SK-MEL-5 (cell line): ENCODE measurements at regions not wholly inside any gene's neighbourhood (a gene's known extent, or its start where the extent isn't known, plus 50 kb on each side); places are given as distances from the start of the nearest gene placed in this dataset.

Experiments
- DNase-seq: peaks from one replicate; pipeline ENCODE4 v3.0.0-alpha.2; 2016; ENCODE audit warnings: low read depth, low spot score
- in situ Hi-C: cut with HindIII; loops from 2 replicates; pipeline ENCODE4 v1.10.0; 2016; ENCODE audit warnings: low sequenced_read_pairs, high pct_unique_total_duplicates, low pct_unique_long_range_greater_than_20kb

DNA sequence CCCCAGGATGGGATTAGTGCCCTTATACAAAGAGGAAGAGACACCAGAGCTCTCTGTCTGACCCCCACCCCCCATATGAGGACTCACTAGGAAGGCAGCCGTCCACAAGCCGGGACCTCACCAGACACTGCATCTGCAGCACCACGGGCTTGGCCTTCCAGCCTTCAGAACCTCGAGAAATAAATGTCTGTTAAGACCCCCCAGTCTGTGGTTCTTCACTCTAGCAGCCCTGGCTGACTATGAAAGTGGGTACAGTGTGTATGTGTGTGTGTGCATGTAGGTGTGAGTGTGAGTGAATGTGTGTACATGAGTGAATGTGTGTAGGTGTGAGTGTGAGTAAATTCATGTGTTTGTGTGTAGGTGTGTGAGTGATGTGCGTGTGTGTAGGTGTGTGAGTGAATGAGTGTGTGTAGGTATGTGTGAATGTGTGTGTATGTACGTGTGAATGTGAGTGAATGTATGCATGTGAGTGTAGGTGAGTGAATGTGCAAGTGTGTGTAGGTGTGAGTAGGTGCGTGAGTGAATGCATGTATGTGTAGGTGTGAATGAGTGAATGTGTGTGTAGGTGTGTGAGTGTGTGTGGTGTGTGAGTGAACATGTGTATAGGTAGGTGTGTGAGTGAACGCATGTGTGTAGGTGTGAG lies 201.6 kb upstream of the ZNF536 start:
- DNase-seq = no peak

DNA sequence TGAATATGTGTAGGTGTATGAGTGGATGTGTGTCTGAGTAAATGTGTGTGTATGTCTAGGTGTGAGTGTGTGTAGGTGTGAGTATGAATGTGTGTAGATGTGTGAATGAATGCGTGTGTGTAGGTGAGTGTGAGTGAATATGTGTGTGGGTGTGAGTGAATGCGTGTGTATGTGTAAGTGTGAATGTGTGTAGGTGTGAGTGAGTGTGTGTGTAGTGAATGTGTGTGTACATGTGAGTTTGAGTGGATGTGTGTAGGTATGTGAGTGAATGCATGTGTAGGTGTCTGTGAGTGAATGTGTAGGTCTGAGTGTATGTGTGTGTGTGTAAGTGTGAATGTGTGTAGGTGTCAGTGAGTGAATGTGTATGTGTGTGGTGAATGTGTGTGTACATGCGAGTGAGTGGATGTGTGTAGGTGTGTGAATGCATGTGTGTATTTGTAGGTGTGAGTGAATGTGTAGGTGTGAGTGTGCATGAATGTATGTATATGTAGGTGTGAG lies 201.0 kb upstream of the ZNF536 start:
- in situ Hi-C loops = no loop called here
- no peak for DNase-seq

More for the DNA sequence above, 201.6 kb upstream of the ZNF536 start:
- in situ Hi-C loops = no loop called here

DNA sequence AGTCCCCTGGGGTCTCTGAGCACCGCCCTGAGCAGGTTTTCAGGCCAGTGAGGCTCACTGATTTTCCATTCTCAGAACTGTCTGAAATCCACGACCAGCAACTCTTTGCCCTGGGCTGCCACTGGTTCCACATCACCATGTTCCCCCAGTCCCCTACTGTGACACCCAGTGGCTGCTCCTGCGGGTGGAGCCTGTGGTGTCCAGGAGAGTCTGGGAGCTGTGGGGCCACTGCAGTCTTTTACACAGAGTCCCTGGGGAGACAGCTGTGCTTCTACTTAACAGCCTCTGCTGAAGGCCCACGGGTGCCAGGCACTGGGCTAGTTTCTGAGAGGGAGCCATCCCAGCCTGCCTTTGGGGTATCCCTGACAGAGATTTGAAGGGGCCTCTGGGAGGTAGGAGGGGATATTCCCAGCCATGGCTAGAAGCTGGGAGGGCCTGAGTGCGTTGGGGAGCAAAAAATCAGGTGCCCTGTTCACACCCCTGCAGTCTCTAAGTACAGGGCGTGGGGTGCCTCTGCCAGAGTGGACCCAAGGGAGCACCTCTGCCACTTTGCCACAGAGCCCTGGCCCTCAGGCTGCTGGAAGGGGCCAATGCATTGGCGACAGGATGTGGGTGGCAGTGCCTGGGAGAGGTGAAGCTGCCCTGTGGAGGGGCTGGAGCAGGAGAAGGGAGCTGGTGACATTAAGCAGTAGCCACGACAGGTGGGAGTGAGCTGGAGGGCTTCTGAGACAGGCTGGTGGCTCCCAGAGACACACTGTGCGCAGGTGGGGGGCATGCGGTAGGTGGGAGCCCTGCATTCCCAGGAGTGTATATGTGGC lies 200.2 kb upstream of the ZNF536 start:
- in situ Hi-C loops = no loop called here
- DNase-seq = no peak

- in situ Hi-C loops = no loop called here
- DNase-seq = no peak
Measured at GRCh38 chr19:30172613-30173242, 199.5 kb upstream of the ZNF536 start.

DNA sequence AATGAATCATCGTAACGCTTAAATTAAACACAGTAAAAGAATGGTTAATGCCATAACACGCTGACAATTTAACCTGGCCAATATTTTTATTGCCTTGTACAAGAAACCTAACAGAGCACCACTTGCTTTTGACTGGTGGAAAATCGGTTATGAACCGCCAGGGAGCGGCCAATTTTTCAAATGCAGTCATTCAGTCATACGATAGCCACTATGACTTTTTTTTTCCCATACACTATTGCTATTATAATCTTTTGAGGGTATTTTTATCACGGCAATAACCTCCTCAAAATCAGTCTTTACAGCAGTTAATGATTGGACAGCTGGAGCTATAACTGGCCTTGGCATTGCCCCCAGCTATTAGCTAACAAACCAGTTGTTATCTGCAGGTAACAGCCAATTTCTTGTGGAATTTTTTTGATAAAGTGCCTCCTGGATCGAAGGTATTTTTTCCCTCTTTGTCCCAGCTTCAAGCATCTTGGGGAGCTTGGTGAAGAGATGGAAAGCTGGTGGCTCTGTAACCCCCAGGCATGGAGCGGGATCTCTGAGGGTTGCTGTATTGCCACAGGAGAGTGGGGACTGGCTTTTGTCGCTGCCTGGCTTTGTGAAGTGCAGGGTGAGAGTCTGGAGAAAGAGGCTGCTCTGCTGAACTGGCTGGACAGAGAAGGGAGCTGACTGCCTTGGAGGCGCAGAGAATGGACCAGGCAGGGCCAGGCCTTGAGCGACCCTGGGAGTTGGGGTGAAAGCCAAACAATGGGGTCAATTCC lies 198.4 kb upstream of the ZNF536 start:
- DNase-seq = no peak
- in situ Hi-C loops = no loop called here

- DNase-seq = no peak
- in situ Hi-C loops = no loop called here
Measured at GRCh38 chr19:30174357-30174645, 197.9 kb upstream of the ZNF536 start.

DNA sequence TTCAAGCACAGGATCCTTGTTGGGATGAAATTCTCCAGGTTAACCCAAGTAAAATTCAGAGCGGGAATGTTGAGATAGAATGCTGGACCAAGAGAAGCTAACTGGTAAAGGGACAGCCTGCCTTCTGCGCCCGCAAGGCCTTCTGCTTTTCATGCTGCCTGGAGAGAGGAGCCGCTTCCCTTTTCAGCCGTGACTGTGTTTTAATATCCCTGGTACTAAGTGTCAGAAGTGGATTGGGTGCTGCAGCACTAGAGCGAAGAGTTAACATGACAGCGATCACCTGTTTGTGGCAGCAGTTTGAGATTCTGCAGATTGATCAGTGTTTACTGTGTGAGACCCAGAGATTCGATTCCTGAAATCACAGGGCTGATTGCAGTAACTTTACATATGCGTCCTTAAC lies 197.4 kb upstream of the ZNF536 start:
- no peak for DNase-seq
- in situ Hi-C loops = no loop called here

DNA sequence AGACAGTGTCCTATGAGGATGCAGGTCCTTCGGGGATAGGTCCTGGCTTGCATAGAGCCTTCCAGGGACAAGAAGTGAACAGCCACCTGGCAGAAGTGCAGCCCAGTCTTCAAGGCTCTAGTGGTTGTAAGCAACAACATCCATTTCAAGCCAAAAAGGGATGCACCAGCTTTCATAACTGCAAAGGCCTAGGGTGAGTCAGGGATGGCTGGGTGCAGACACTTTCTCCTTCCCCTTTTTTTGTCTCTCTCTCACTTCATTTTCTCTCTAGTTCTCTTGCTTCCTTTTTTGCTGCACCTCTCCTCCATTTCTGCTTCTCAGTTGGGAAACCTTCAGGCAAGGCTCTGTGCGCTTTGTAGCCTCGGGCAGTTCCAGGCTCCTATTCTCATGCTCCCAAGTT lies 196.2 kb upstream of the ZNF536 start:
- in situ Hi-C loops = no loop called here
- DNase-seq = no peak

DNA sequence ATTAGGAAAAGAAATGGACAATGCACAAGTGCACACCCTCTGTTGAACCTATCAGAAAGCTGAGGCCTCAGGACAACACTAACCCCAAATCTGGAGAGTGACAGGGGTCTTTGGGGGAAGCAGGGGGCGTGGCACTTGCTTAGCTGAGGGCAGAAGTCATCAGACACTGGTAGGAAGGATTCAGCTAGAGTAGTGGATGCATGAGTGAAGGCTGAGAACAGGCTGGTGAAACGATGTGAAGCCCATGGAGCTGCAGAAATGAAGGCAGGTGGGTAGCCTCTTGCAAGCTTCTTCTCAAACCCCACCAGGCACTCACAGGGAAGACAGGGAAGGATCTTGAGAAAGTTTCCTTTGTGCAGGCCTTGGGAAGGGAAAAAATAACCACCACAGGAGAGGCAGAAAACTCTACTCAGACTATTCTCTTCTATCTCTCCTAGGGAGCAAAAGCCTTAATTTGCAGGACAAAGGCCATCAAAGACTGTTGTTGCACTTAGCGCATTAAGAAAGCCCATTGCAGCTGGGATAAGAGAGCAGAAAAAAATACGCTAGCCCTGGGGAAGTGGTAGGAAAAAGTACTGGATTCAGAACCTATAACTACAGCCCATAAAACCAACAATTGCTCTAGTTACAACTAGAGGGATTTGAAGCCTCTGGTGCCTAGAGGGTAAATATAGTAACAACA lies 193.3 kb upstream of the ZNF536 start:
- in situ Hi-C loops = no loop called here
- DNase-seq = no peak

- no peak for DNase-seq
- in situ Hi-C loops = no loop called here
Measured at GRCh38 chr19:30180691-30181090, 191.5 kb upstream of the ZNF536 start.

GRCh38 chr19:30183807-30184490 lies 188.2 kb upstream of the ZNF536 start:
- in situ Hi-C loops = no loop called here
- no peak for DNase-seq

DNA sequence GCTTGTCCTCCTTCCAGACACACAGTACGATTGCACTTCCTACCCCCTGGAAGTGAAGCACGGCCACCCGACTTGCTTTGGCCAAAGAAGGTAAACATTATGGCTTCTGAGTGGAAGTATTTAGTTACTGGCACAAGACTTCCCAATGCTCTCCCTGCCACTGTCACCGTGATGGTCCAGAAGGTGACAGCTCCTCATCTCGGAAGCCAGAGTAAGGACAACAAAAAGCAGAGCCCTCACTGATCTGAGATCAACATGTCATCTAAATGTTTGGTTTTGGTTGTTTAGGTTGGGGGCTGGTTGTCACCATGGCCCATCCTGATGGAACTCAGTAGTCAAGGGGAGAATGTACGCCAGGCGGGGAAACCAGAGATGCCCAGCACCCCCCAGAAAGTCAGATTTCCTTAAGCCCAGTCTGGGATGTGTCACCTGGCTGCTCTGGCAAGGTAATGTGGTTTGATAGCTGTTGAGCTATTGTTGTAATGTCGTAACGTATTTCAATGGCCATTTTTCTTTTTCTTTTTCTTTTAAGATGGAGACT lies 170.1 kb upstream of the ZNF536 start:
- no peak for DNase-seq
- in situ Hi-C loops = no loop called here

DNA sequence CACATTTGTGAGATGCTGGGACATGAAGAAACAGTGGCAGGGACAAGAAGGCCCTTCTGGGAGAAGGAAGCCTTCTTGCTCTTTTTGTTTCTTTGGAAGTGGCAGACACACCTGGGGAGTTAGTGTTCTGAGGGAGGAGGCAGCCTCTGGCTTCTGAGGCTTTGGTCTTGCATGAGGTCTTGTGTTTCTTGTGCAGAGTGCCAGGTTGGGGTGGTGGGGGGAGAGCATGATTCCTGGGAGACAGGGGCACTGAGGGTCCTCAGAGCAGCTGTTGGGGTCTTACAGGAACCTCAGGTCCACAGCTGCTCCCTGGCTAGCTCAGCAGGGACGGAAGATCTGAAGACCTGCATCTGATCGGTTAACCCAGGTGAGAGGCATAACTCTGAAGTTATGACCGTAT lies 167.5 kb upstream of the ZNF536 start:
- in situ Hi-C loops = no loop called here
- DNase-seq = no peak

DNA sequence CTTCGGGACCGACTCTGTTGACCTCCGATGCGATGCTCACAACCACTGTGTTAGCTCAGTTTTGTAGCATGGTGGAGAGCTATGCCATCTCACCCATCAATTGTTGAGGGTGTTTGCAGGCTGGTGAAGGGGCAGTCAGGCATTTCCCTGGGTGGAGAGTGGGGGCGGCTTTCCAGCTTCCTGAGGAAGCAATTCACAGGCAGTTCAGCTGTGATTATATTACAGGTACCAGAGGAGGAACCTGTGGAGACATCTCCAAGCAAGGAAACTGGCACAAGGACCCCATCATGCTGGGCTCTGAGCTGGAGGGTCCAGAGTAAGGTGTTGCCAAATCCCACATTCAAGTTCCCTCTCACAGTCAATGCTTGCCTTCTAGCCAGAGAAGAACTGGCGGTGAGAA lies 166.0 kb upstream of the ZNF536 start:
- DNase-seq = no peak
- in situ Hi-C loops = no loop called here

- DNase-seq = no peak
- in situ Hi-C loops = no loop called here
Measured at GRCh38 chr19:30207357-30207756, 164.8 kb upstream of the ZNF536 start.

GRCh38 chr19:30208436-30209060 lies 163.6 kb upstream of the ZNF536 start:
- in situ Hi-C loops = no loop called here
- DNase-seq = no peak
